ENCODE measurements at regions not wholly inside any gene's neighbourhood (a gene's known extent, or its start where the extent isn't known, plus 50 kb on each side); places are given as distances from the start of the nearest gene placed in this dataset.

DNA sequence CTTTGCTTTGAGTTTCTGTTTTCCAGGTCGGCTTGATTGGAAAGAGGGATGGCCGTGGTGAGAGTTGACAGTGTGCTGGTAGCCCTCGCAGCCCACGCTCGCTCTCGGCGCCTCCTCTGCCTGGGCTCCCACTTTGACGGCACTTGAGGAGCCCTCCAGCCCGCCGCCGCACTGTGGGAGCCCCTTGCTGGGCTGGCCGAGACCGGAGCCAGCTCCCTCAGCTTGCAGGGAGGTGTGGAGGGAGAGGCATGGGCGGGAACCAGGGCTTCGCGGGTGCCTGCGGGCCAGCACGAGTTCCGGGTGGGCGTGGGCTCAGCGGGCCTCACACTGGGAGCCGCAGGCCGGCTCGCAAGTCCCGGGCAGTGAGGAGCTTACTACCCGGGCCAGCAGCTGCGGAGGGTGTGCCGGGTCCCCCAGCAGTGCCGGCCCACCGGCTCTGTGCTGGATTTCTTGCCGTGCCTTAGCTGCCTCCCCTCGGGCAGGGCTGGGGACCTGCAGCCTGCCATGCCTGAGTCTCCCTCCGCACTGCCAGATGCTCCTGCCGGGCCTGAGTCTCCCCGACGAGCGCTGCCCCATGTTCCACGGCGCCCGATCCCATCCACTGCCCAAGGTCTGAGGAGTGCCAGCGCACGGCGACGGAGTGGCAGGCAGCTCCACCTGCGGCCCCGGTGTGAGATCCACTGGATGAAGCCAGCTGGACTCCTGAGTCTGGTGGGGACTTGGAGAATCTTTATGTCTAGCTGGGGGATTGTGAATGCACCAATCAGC lies 166.4 kb upstream of the FAT1 start:
- DNase-seq: no peak

DNA sequence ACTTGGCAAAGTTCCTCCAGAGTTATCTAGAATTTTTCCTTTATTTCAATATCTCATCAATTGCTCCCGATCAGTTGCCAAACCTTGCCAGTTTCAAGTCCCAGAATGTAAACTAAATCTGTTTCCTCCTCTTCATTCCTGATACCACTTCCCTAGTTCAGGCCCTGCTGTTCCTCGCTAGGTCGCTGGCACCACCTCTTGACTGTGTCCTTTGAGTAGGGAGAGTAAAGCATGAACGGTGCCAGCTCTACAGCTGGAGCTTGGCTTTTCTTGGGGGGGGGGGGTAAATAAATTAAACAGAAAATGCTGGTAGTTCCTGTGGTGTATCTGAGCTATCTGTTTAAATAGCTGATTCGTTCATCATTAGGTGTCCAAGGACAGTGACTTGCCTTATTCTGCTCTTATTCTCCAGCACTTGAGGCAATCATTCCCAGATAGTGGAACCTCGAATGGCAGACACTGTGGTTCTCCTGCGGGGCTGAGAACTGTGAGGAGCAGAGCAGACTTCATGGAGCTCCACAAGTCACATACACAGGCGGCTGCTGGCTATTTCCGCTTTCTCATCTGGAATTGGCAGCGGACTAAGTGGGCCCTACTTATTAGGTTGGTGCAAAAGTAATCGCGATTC lies 168.3 kb upstream of the FAT1 start:
- no peak for DNase-seq

DNA sequence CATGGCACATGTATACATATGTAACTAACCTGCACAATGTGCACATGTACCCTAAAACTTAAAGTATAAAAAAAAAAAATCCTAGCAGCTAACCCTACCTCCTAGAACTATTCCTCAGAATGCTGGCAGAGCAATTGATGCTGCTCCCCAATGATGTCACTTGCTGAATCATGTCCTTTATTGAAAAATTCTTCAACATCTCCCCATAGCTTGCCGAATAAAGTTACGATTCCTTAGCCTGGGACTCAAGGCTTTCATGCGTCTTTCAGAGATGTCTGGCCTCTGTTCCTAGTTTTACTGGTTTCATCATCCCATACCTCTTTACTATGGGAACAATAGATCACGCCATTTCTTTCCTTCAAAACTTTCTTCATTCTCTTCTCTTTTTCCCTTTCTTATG lies 174.7 kb upstream of the FAT1 start:
- no peak for DNase-seq

DNA sequence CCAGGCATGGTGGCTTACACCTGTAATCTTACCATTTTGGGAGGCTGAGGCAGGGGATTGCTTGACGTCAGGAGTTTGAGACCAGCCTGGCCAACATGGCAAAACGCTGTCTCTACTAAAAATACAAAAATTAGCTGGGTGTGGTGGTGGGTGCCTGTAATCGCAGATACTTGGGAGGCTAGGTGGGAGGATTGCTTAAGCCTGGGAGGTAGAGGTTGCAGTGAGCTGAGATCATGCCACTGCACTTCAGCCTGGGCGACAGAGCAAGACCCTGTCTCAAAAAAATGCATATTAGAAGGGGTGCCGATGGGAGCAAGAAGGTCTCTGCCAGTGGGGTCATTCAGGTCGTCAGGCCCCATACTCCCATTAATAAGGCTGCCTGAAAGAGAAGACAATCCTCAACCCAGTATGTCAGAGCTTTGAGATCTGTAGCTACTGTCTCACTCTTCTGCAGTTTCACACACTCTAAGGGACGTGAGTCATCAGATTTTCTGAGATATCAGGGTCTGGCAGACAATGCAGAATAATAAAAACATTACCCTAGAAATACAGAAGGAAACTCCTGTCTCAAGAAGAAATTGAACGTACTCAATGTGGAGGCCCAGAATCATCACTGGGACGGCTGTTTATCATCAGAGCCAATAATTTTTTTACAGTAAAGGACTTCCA lies 176.7 kb upstream of the FAT1 start:
- DNase-seq: no peak

DNA sequence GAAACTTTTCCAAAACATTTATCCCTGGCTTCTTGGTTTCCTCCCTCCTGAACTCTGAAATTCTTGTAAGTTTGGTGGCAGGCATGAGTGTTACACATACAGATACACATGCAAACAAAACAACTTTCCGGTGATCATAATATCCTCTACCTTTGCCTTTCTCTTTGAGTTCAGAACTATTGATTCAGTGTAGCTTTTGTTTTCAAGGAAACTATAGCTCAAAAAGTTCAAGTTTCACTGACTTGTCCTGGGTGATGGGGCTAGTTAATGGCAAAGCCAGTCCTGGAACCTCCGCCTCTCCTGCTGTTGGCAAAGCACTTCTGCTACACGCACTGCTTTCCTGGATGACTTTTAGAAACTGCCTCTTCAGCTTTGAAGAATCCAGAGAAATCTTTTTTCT lies 177.3 kb upstream of the FAT1 start:
- DNase-seq: no peak

DNA sequence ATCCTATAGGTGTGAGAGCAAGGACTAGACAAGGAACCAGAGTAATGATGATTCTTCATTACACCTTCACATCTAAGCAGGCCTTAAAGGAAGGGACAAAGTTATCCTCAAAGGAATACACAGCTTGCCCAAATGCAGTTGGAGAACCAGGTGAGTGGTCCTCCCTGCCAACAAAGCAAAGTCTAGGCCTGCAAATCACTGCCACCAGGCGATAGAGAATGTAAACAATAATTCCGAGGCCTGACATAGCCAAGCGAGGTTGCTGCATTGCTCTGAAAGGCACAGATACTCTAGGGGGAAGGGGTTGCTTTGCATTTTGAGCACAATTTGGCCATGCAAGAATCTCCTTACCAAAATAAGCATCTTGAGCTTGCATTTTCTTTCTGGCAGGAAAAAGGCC lies 178.2 kb upstream of the FAT1 start:
- no peak for DNase-seq

DNA sequence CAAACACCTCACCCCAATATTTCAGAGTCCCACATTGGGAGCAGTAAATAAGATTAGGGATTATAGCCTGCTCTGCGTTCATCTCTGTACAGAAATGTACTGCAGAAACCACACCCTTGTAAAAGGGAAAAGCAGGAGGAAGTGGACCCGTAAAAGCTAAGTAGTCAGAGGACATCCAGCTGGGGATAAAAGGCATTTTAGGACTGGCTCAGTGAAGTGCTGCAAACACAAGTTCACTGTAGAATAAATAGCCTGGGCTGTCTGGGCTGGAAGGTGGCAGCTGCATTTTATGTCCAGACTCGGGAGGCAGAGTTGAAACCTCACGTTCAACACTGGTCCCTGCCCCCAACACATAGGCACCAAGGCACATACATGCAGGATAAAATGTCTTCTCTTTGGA lies 178.7 kb upstream of the FAT1 start:
- no peak for DNase-seq

DNA sequence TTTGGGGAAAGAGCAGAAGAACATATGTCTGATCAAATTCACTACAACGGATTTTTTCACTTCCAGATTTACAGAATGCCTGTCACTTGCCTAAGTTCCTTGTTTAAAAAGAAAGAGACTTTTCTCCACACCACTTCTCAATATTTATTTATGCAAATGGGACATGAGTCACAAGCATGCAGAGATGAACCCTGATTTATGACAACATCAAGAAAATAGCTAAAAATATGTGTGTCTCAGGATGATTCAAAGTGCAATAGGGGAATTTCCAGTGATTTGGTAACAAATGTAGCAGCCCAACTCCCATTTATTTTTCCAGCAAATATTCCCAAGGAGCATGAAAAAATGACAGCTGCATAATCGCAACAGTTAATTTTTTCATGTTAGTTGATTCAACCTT lies 180.4 kb upstream of the FAT1 start:
- no peak for DNase-seq

DNA sequence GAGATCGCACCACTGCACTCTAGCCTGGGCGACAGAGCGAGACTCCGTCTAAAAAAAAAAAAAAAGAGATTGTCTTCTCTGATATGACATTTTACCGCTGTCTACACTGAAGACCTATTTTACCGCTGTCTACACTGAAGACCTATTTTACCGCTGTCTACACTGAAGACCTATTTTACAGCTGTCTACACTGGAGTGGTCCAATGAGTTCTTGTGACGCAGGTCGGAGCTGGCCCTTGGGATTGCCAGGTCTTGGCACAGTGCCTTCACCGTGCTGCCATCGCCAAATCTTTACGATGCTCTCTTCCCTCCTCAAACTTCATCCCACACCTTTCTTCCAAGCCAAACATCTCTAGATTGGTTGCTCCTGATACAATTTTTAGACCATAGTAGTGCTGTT lies 183.1 kb upstream of the FAT1 start:
- DNase-seq: no peak

DNA sequence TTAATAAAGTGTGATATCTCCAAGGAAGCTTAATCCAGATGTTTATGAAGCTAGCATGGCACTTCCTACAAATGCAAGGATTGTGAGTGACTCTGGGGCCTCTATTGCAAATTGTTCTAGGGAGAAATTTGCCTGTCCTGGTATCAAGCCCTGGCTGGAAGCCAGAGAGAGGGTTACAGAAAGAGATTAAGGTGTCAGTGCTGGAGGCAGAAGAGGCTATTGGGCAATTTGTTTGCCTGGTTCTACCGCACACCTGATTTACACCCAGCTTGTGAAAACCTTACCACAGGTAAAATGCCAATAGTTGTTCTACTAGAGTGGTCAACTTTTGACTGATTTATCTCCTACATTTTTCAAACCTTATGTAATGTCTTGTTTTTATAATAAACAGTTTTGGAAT lies 186.7 kb upstream of the FAT1 start:
- no peak for DNase-seq

DNA sequence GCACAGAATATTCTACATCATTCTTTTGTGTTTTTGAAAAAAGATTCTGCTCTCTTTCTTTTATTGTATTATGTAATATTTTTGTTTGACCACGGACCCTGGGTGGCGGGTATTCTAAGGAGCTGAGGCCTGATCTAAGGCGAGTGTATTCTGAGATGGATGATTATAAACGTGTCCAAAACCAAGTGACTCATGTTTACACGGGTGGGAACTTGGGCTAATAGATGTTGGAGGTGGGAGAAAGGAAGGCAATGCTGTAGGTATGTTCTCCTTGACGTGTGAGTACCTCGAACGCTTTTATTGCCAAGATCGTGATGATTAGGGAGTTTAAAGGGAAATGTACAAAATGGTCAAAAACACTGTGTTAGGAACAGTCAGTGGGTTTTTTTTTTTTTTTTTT lies 188.9 kb upstream of the FAT1 start:
- no peak for DNase-seq

DNA sequence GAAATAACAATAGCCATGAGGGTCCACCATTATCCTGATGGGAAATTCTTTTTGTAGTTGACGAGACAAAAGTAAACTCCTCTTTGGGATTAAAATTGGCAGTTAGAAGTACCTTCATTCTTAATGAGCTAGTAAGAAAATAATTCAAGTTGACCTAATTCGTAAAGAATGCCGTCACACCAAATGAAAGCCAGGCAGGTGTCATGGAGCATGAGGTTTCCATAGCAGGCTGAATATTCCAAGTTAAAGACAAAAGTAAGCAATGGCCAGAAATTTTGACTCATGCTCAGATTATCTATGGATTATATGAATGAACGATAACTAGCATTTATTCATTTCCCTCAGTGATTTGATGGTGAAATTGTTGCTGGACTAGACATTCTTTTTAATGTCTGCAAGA lies 192.2 kb upstream of the FAT1 start:
- no peak for DNase-seq

DNA sequence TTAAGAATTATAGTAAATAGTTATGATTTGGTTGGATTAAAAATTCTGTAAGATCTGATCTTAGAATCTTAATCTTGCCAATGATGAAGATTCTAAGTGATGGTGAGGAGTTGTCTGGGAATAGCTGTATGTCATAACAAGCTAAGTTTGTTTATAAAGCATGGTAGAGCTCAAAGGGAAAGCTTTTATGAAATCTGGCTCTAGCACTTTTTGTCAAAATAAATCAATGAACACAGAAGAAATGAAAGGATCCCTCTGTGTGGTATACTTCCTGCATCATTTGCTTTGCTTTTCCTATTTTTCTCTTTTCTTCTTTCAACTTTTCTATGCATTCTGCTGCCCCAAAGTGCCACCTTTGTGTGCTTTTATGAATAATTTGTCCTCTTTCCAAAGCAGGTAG lies 193.5 kb upstream of the FAT1 start:
- no peak for DNase-seq

DNA sequence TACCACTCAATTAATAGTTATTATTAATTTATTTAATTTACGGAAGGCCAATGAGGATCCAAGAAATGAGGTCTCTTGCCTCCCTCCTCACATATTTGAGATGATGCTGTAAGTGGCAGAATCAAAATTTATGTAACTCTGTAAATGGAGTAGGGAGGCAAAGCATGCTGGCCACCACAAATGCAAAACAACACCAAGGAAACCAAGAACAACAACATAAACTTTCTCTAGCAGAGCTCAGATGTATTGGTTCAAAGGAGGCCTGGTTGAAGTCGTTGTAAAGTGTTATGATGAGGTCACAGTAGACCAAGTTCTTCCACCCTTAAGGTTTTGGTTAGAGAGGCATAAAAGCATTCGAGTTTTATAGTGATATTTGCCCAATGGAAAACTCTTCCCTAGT lies 194.8 kb upstream of the FAT1 start:
- DNase-seq: no peak

DNA sequence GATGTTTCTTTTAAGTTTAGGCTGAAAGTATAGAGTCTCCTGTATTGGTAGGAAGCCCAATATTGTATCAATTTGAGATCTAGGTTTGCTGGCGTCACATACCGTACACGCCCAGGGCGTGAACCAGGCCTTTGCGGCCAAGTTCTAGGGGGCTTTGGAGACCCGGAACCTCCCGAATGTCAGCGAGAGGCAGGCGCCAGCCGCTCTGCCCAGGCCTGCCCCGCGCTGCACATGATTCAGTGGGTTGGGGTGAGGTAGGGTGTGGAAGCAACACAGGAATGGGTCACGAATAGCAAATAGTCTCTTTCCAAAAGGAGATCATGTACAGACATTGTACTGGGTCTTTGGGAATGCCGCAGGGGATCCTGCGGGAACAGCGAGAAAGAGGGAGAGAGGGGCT lies 195.7 kb upstream of the FAT1 start:
- no peak for DNase-seq

DNA sequence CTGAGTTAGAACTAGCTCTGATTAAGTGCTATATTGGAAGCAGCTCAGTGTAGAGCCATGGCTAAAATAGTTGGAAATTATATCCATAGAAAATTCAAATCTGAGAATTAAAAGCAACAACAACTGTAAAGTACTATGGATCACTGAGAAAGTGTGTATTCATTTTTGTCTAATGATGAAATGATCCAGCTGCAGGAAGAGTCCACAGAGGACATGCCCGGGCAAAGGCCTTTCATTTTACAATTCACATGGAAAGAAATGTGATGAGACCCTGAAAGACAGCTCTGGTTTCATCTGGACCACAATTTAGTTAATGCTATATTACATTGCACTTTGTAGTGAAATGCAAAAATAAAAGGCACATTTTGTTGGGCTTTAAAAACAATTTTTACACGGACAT lies 196.8 kb upstream of the FAT1 start:
- DNase-seq: no peak

DNA sequence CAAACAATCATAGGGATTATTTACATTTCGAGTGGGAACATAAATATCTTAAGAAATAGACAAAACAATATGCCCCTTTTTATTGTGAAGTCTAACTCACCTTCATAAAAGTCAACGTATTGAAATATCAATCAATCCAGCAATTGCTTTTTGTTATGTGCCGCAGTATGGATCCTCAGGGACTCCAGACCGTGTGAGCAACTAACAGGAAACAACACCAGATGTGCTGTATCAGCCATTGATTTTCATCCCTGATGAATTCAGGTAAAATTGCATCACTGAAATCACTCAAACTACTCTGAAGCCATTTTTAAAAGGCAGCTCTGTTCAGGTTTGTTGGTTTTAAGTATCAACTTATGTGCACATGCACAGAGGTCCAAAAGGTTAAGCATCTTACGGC lies 197.3 kb upstream of the FAT1 start:
- no peak for DNase-seq

DNA sequence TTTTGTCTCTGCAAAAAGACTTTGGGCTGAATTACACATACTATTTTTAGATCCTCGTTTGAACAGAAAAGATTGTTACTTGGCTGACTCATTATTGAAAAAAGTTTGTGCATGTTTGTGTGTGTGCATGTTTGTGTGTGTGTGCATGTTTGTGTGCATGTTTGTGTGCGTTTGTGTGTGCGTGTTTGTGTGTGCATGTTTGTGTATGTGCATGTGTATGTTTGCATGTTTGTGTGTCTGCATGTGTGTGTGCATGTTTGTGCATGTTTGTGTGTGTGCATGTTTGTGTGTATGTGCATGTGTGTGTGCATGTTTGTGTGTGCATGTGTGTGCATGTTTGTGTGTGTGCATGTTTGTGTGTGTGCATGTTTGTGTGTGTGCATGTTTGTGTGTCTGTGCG lies 201.1 kb upstream of the FAT1 start:
- no peak for DNase-seq

DNA sequence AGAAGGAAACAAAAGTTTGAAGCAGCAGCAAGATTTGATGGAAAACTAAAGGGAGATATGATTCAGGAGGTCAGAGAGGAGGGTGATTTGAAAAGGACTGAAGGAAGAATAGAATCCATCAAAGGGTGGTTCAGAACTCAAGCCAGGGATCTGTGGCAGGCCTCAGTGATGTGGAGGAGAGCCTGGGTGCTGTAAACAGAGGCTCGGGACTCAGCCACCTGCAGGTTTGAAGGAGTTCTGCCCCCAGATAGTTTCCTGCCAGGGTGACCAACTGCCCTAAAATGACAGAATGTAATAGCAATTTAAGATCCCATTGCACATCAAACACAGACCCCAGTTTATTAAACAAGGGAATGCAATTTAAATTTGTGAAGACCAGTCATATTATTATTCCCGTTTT lies 204.0 kb upstream of the FAT1 start:
- DNase-seq: no peak

DNA sequence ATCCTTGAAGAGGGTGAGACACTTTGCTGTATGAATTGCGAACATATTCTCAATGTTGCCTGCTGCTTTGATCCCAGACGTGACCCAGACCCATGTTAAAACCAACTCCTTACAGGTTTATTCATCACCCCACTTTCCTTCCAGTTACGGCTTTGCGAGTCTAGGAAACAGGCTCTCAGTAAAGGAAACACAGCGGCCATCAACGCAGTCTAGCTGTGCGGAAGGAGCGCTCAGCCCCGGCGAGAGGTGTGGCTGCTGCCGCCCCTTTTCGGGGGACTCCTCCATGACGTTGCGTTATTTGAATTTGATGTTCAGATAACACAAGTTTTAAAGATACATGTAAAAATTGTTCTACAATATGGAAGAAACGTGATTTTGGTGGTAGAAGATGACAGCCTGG lies 206.4 kb upstream of the FAT1 start:
- no peak for DNase-seq

DNA sequence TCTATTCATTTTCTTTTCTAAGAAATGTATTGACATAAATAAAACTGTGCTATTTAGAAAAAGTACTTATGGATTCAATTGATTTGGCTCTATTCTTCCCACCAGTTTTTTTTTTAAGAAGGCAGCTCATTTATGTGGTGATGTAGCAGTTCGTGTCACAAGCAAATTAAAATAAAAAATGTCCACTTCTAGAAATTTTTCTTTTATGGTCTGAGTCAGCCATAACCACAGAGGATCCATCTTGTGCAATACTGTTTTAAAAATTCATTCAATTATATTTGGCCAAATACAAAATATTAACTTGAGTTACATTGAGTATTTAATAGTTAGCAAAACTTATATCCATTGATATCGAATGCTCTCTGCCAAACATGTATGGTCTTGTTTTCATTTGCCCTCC lies 207.9 kb upstream of the FAT1 start:
- no peak for DNase-seq

DNA sequence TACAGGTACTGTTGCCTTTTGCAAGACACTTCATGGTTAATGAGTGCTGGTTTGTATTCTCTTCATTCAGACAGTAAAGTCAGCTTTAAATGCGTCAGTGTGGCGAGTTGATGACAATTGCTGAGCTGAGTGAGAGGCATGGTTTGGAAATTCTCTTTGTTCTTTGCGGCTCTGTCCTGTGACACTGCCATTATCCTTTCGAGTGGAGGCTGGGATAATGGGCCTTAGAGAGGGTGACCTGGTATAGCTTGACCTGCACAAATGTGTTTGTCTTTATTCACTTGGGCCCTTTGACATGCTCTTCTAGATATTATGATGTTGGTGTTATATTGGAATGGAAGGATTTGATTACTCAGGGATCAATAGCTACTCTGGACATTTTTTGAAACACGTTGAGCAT lies 208.5 kb upstream of the FAT1 start:
- no peak for DNase-seq

DNA sequence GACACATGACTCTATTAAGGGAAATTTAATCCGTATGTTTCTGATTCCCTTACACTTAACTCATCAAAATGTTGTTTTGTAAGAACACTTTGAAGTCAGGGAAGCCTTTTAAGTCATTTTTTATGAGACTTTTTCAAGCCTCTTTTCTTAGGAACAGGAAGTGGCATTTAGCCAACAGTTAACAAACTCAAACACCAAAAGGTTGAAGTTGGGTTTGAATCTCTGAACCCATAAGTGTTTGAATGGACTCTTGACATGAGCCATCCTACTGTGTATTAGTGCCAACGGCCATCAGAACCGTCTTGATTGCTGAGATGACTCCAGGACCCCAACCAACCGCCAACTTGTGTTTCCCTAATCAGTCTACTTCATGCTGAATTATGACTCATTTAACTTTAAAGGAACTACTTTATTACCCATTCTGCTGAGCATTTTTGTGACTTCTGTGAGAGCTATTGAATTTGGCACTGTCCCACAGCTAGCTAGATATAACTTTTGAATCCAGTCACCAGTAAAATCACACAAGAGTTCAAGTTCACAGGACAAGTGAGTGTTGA lies 209.1 kb upstream of the FAT1 start:
- DNase-seq: no peak

DNA sequence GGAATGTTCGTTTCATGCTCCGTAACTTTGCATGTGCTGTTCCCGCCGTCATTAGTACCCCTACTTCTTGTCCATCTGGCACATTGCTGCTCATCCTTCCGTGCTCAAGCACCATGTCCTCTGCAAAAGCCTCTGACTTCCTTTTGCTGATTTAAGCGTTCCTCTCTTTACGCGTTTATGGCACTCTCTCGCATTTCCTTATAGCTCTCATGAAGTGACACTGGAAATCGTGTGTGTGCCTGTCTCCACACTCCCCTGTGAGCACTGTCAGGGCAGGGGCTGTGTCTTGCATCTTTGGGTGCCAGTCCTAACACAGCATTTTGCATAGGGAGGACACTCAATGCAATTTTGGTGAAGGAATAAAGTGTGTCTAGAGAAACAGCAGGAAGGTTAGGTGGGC lies 210.6 kb upstream of the FAT1 start:
- no peak for DNase-seq
